HG02885 (cell line): ENCODE measurements at regions not wholly inside any gene's neighbourhood (a gene's known extent, or its start where the extent isn't known, plus 50 kb on each side); places are given as distances from the start of the nearest gene placed in this dataset.
"Not testable (repeated sequence)": the region's sequence is repeated elsewhere in the genome, so short reads cannot be mapped to it uniquely, and the experiment has no call there.

Source experiments
- ATAC-seq: cut with Tn5 transposase; IDR thresholded peaks from one replicate; pipeline ENCODE4 v1.9.1; 2021; ENCODE audit warnings: mild to moderate bottlenecking; ENCODE audit not compliant: unreplicated experiment, poor library complexity

- ATAC-seq = no peak
These were observed 54.1 kb upstream of the SHLD1 start for GRCh38 chr20:5696011-5696559.

GRCh38 chr20:5691918-5692618 lies 58.1 kb upstream of the SHLD1 start:
- peak; percentile 99 for ATAC-seq

DNA sequence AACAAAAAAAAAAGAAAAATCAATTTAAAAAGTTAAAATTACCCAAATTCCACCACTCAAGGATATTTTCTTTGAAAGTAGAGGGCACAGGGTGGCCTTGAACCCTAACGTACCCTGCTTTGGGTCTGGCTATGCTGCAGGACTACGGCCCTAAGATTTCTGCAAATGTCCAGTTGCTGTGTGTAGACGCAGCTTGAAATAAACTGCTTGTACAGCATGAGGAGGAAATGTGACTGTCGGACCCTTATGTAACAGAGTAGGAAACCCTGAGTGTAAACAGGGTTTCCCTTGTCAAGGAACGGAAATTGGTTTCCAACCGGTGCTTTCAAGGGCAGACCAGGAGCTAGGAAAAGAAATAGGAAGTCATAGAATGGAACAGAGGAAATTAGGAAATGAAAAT lies 60.7 kb upstream of the SHLD1 start:
- no peak for ATAC-seq

- ATAC-seq = no peak
These were observed 61.7 kb upstream of the SHLD1 start for GRCh38 chr20:5688431-5688972.

- ATAC-seq = no peak
These were observed 62.3 kb upstream of the SHLD1 start for GRCh38 chr20:5687884-5688283.

DNA sequence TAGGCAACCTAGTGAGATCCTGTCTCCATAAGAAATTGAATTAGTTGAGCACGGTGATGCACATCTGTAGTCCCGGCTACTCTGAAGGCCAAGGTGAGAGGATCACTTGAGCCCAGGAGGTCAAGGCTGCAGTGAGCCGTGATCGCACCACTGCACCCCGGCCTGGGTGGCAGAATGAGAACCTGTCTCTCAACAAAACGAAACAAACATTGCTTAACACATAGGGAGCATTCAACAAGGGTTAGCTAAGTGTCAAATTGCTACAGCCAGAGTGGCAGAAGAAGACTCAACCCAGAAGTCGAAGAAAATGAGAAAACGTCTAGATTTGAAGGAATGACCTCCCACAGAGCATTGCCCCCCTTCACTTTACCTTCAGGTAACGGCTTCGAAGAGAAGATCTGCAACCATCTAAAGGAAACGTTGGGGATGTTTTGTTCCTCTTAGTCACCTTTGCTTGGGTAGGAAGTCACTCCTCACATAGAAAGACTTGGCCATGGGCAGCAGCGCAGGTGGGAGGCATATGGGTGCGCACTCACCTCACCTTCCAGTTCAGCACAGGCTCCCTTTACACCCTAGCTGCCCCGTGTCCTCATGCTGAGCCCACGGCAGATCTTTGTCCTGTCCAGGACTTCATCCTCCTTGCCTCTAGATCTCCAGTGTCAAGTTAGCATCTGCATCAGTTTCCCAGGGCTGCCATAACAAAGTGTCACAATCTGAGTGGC lies 63.7 kb upstream of the SHLD1 start:
- no peak for ATAC-seq

GRCh38 chr20:5682556-5682955 lies 67.6 kb upstream of the SHLD1 start:
- not testable (repeated sequence) for ATAC-seq

GRCh38 chr20:5680192-5680591 lies 69.4 kb upstream of the GPCPD1 start:
- no peak for ATAC-seq

DNA sequence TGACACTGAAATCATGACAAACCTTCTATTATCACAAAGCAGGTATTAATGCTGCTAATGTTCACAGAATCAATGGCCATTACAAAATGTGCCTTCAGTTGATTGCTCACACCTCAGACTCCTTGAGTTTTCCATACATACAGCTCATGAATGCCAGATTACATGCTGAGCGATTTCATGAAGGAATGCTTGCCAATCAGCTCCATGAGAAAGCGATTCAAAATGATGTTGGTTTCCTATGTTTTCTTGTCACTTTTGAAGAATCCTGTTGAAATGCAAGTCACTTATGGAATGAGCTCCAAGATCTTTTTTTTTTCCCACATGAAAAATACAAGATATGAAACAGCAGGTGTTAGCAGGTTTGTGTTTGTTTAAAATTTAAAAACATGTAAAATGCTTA lies 68.0 kb upstream of the GPCPD1 start:
- no peak for ATAC-seq

DNA sequence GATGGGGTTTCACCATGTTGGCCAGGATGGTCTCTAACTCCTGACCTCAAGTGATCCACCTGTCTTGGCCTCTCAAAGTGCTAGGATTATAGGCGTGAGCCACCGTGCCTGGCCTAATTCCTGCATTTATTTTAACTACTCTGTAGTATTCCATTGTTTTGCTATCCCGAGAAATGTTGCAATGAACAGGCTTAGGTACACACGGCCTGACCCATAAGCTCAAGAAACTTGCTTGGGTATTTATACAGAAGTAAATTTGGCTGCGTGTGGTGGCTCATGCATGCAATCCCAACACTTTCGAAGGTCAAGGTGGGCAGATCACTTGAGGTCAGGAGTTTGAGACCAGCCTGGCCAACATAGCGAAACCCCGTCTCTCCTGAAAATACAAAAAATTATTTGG lies 67.1 kb upstream of the GPCPD1 start:
- ATAC-seq = not testable (repeated sequence)

DNA sequence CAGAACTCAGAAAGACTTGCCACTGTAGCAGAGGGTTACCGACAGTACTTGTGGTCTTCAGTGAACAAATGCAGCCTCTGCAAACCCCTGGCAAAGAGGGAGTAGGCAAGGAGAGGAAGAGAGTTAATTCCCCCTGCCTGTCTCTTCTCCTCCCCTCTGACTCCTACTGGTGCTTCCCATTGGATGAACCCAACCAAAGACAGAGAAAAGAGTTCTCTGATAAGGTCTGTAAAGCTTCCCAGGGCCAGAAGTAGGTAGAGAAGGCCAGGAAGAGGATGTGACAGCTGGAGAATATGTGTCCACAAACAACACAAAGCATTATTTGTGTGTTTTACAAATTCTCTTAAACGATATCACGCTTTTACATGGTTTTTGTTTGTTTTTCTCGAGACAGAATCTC lies 66.6 kb upstream of the GPCPD1 start:
- ATAC-seq = no peak

DNA sequence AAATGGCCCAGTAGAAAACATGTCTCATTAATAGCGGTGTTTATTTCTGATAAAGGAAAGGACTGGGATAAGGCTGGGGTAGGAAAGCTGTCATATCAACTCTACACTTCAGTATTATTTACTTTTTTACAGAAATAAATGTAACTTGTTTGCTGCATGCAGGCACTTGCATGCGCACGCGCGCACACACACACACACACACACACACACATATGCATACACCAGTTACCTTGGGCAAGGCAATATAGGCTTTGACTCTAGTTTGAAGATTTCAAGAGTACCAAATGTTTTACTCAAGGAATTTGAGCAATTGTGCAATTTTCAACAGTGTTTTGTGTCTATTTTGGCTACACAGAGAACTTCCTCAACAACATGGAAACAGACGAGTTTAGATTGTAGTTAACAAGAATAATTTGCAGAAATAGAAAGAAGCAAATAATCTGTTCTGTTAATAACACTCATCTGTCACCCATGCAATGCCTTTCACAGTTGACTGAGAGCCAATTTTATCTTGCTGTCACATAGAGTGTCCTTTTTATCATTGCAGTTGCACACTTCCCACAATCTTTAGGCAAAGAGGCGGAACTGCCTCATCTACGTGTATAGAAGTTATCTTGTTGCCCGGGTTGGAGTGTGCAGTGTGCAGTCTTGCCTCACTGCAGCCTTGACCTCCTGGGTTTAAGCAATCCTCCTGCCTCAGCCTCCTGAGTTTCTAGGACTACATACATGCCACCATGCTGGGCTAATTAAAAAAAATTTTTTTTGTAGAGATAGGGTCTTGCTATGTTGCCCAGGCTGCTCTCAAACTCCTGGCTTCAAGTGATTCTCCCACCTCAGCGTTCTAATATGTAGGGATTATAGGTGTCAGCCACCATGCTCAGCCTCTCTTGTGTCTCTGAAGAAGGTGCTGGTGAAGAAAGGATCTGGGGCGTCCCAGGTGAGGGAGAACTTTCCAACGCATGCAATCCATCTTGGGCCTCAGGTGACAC lies 64.6 kb upstream of the GPCPD1 start:
- no peak for ATAC-seq

- ATAC-seq = peak; percentile 94
These were observed 63.4 kb upstream of the GPCPD1 start for GRCh38 chr20:5674176-5674660.

- ATAC-seq = no peak
These were observed 60.1 kb upstream of the GPCPD1 start for GRCh38 chr20:5670874-5671273.

DNA sequence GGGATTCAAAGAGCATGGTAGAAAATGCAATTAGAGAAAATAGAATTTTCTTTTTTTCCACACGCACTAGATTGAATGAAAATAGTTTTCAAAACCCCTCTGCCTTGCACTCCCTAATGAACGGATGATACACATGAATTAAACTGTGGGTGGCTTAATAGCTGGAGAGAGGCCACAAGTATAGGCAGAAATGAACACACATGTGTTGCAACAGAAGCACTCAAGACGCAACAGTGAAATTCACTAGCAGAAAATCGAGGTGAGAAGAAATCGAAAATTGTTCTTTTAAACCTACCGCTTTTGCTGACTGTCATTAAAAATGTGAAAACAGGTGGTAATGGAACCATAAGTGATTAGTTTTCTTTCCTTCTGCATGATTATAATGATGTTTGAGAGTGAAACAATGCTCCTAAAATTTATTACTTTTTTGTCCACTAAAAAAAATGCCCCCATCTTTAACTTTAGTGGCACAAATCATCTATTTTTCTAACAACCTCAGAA lies 59.3 kb upstream of the GPCPD1 start:
- no peak for ATAC-seq

DNA sequence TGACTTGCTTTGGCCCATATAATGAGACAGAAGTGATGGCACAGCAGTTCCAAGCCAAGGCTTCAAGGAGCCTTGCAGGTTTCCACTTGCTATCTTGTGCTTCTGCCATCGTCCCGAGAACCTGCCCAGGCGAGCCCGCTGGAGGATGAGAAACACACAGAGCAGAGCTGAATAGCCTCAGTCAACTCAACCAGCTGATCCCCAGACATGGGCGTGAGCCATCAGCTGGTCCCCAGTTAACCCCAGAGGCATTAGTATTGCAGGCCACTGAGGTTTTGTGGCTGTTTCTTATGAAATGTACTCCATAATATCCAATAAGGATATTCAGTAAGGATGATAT lies 57.7 kb upstream of the GPCPD1 start:
- no peak for ATAC-seq

GRCh38 chr20:5667705-5668528 lies 57.1 kb upstream of the GPCPD1 start:
- ATAC-seq = peak; percentile 50

GRCh38 chr20:5665417-5665816 lies 54.6 kb upstream of the GPCPD1 start:
- ATAC-seq = no peak

GRCh38 chr20:5663396-5663795 lies 52.6 kb upstream of the GPCPD1 start:
- no peak for ATAC-seq
